B cell (primary cell): ENCODE measurements at regions not wholly inside any gene's neighbourhood (a gene's known extent, or its start where the extent isn't known, plus 50 kb on each side); places are given as distances from the start of the nearest gene placed in this dataset.

Experiments
- CTCF ChIP-seq: fragments of 200-600 bp; IDR thresholded peaks from one replicate; pipeline ENCODE4 v1.8.0; 2022; ENCODE audit warnings: antibody characterized with exemption, mild to moderate bottlenecking
- EZH2 ChIP-seq: IDR thresholded peaks from 2 replicates; pipeline ENCODE4 v1.6.1; 2012; ENCODE audit warnings: borderline replicate concordance, low read depth, mild to moderate bottlenecking, moderate library complexity, low read length; ENCODE audit not compliant: insufficient read depth, poor library complexity, severe bottlenecking

GRCh38 chr7:153590571-153590970 lies 461.6 kb upstream of the DPP6 start:
- no peak for TF ChIP-seq CTCF
- TF ChIP-seq EZH2, result no peak
